ENCODE measurements at regions not wholly inside any gene's neighbourhood (a gene's known extent, or its start where the extent isn't known, plus 50 kb on each side); places are given as distances from the start of the nearest gene placed in this dataset.

- no peaks in the 10 kb centered on the region for H3K27me3 ChIP-seq (ENCODE audit: control insufficient read depth, insufficient read depth, low read length, poor library complexity, severe bottlenecking)
- WGBS, 2 experiments (ENCODE audit: insufficient coverage in 1 of 2, insufficient read length in 1 of 2): 98 to 100% methylated on average over 1 to 2 of the region's 2 CpGs
- peaks cover 8% of the 10 kb centered on the region for H3K4me1 Mint-ChIP-seq
Observed at GRCh38 chr18:73487966-73488365, 620.2 kb upstream of the NETO1 start.

DNA sequence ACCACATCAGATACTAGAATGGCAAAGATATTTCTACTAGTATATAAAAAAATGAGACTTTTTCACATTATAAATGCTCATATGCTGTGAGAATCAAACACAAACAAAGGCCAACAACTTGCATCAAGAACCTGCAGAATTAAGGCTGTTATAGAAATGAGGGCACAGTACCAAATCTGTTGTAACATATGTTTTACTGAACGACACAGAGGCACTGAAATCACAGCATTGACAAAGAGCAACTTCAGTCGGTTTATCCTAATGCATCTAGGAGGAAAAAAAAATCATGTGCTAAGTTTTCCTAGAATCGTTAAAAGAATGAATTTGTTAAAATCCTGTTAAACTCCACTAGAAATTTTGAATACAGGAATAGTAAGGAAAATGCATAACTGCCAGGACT, 617.4 kb upstream of the NETO1 start:
- Histone ChIP-seq H3K27ac (ENCODE audit: low read depth, low read length) (no peak overlapping the region), H3K9me3 (ENCODE audit: control insufficient read depth, low read length) (no peaks in the 10 kb centered on the region), H3K36me3 (ENCODE audit: control insufficient read depth, insufficient read depth, low read length) (no peaks in the 10 kb centered on the region), H3K27me3 (ENCODE audit: control insufficient read depth, insufficient read depth, low read length, poor library complexity, severe bottlenecking) (no peaks in the 10 kb centered on the region), H3K9ac (ENCODE audit: extremely low read depth, low read length, poor library complexity, severe bottlenecking) (no peak overlapping the region), H3K4me3 (ENCODE audit: low read length) (no peak overlapping the region), H3K4me1 (ENCODE audit: control insufficient read depth, insufficient read depth, low read length) (no peaks in the 10 kb centered on the region)
- Mint-ChIP-seq H3K4me3 (no peak overlapping the region), H3K36me3 (ENCODE audit: low read depth) (no peaks in the 10 kb centered on the region), H3K27me3 (ENCODE audit: insufficient read depth) (no peaks in the 10 kb centered on the region), H3K4me1 (peaks cover 8% of the 10 kb centered on the region), H3K27ac (no peak overlapping the region), H3K9me3 (no peaks in the 10 kb centered on the region)
- DNase-seq: no peak
- no peak for TF ChIP-seq CTCF (conservative IDR thresholded peaks at IDR 0.05)
- whole genome bisulfite sequencing, 2 experiments (ENCODE audit: insufficient coverage in 1 of 2, insufficient read length in 1 of 2): 88 to 92% methylated on average over 1 to 3 of the region's 3 CpGs

More at GRCh38 chr18:73487966-73488365, 620.2 kb upstream of the NETO1 start:
- no peak overlapping the region for H3K9ac ChIP-seq (ENCODE audit: extremely low read depth, low read length, poor library complexity, severe bottlenecking)
- DNase-seq: no peak
- Mint-ChIP-seq H3K27ac (no peak overlapping the region), H3K4me3 (no peak overlapping the region), H3K27me3 (ENCODE audit: insufficient read depth) (no peaks in the 10 kb centered on the region), H3K9me3 (no peaks in the 10 kb centered on the region), H3K36me3 (ENCODE audit: low read depth) (no peaks in the 10 kb centered on the region)
- no peaks in the 10 kb centered on the region for H3K9me3 ChIP-seq (ENCODE audit: control insufficient read depth, low read length)
- H3K4me3 ChIP-seq (ENCODE audit: low read length): no peak overlapping the region
- no peaks in the 10 kb centered on the region for H3K36me3 ChIP-seq (ENCODE audit: control insufficient read depth, insufficient read depth, low read length)
- no peak overlapping the region for H3K27ac ChIP-seq (ENCODE audit: low read depth, low read length)
- no peak for TF ChIP-seq CTCF (conservative IDR thresholded peaks at IDR 0.05)
- H3K4me1 ChIP-seq (ENCODE audit: control insufficient read depth, insufficient read depth, low read length): no peaks in the 10 kb centered on the region

GRCh38 chr18:73482901-73483300, 615.1 kb upstream of the NETO1 start:
- Mint-ChIP-seq H3K9me3 (peaks cover under 1% of the 10 kb centered on the region), H3K4me3 (no peak overlapping the region), H3K27me3 (ENCODE audit: insufficient read depth) (no peaks in the 10 kb centered on the region), H3K27ac (no peak overlapping the region), H3K4me1 (peaks cover 4% of the 10 kb centered on the region), H3K36me3 (ENCODE audit: low read depth) (no peaks in the 10 kb centered on the region)
- H3K4me3 ChIP-seq (ENCODE audit: low read length): no peak overlapping the region
- no peaks in the 10 kb centered on the region for H3K4me1 ChIP-seq (ENCODE audit: control insufficient read depth, insufficient read depth, low read length)
- H3K36me3 ChIP-seq (ENCODE audit: control insufficient read depth, insufficient read depth, low read length): no peaks in the 10 kb centered on the region
- H3K27ac ChIP-seq (ENCODE audit: low read depth, low read length): no peak overlapping the region
- DNase-seq: no peak
- H3K9me3 ChIP-seq (ENCODE audit: control insufficient read depth, low read length): no peaks in the 10 kb centered on the region
- TF ChIP-seq CTCF (conservative IDR thresholded peaks at IDR 0.05): no peak
- H3K27me3 ChIP-seq (ENCODE audit: control insufficient read depth, insufficient read depth, low read length, poor library complexity, severe bottlenecking): no peaks in the 10 kb centered on the region
- 100% methylated on average over 2 of the region's 2 CpGs; no CpG with 5 or more reads in 1 of the 2 experiments for WGBS, 2 experiments (ENCODE audit: insufficient coverage in 1 of 2, insufficient read length in 1 of 2)
- H3K9ac ChIP-seq (ENCODE audit: extremely low read depth, low read length, poor library complexity, severe bottlenecking): no peak overlapping the region
